ENCODE measurements at regions not wholly inside any gene's neighbourhood (a gene's known extent, or its start where the extent isn't known, plus 50 kb on each side); places are given as distances from the start of the nearest gene placed in this dataset.

DNA sequence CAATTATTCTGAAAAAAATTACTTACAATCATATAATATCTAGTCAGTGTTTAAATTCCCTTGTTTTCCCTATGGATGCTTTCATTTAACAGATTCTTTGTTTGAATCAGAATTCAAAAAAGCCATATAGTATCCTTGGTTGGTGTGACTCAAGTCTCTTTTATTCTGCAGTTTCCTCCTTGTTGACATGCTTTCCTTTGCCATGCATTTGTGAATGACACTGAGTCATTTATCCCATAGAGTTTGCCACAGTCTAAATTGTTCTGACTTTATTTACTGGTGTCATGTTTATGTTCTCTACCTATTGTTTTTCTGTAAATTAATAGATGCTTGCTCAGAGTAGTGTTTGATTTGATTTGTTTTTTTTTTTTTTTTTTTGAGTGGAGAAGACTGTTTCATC lies 893.8 kb upstream of the SLC10A2 start:
- TF ChIP-seq POLR2AphosphoS5 (IDR thresholded peaks at IDR 0.05; ENCODE audit: borderline replicate concordance, low read depth, low read length) (no peak), EZH2 (IDR thresholded peaks at IDR 0.05) (no peak)

Measured in SK-N-MC (cell line).